Activated T-cell treated with anti-CD3 and anti-CD28 coated beads for 48 hours (primary cell): ENCODE measurements at regions not wholly inside any gene's neighbourhood (a gene's known extent, or its start where the extent isn't known, plus 50 kb on each side); places are given as distances from the start of the nearest gene placed in this dataset.
"Not testable (repeated sequence)": the region's sequence is repeated elsewhere in the genome, so short reads cannot be mapped to it uniquely, and the experiment has no call there.

Source experiments
- DNase-seq: peaks from one replicate; pipeline ENCODE4 v3.0.0-alpha.2; 2020; ENCODE audit warnings: low read depth

GRCh38 chr5:42894057-42894456 is 82.4 kb upstream of the SELENOP start:
- DNase-seq: no peak

GRCh38 chr5:42889311-42889933 is 77.7 kb upstream of the SELENOP start:
- peak; percentile 47 for DNase-seq

DNA sequence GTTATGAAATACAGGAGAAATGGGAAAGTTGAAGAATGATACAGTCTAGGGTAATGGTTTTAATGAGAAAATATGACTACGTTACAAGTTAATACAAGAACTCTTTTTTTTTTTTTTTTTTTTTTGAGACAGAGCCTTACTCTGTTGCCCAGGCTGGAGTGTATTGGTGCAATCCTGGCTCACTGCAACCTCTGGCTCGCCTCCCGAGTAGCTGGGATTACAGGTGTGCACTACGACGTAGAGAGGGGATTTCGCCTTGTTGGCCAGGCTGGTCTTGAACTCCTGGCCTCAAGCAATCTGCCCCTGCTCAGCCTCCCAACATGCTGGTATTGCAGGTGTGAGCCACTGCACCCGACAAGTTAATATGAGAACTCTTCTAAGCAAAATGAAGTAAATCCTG is 77.1 kb upstream of the SELENOP start:
- DNase-seq: no peak

- DNase-seq: no peak
These were observed 75.9 kb upstream of the SELENOP start for GRCh38 chr5:42887575-42887974.

DNA sequence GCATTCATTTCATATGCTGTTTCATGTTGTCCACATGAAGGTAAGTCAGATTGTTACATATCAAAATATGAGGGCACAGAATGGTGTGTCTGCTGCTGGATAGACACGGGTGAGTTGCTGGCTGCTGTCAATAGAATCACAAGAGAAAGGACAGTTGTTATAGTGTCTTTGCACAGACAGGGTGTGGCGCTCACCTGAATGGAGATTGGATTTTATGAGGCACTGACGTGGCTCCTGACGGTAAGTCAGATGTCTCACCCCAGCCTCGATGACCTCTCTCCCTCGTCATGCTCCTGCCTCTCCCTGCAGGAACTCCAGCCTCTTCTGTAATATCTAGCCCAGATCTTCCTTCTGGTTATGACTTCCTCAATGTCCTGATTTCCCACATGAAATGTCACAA is 75.4 kb upstream of the SELENOP start:
- DNase-seq: no peak

DNA sequence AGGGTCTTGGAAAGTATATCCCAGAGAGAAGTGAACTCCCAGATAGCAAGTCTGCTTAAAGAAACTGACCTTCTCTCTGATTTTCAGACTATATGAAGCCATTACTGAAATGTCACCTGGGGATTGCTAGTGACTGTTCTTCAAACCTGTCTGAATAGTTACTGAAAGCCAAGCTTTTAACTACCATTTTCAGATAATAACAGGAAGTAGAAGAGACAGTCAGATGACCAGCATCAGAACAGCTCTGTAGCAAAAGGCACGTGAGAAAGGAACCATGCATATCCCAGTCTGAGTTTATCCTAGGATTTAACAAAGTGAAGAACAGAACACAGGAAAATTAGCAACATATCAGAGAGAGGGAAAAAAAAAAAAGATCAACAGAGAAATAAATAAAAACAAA is 74.9 kb upstream of the SELENOP start:
- no peak for DNase-seq

- no peak for DNase-seq
These were observed 72.6 kb upstream of the SELENOP start for GRCh38 chr5:42884326-42884725.

- no peak for DNase-seq
These were observed 69.9 kb upstream of the SELENOP start for GRCh38 chr5:42881416-42882117.

DNA sequence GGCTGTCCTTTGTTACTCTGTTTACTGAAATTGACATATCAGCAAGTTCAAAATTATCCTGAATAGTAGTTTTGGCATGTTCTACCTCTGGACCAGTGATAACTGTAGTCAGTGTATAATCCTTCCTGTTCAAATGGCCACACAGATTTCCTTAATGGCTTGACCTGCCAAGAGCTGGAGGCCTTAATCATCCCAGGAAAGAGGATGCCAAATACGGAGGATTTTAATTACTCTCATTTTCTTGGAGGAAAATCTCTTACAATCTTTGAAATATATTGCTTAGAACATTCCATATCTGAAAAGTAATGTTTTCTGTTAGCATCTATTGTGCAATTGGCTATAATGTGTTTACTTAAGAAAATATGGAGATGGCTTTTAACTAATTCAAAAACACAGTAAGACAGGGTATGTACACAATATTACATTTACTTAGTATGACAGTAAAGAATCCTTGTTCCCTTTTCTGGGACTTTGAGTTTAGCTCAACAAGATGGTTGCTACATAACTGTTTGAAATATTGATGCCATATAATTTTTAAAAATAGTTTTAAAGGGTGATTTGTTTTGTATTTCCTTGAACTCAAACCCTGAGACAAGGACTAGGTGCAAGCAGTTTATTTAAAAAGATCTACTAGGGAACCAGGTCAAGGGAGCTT is 68.9 kb upstream of the SELENOP start:
- DNase-seq: no peak

DNA sequence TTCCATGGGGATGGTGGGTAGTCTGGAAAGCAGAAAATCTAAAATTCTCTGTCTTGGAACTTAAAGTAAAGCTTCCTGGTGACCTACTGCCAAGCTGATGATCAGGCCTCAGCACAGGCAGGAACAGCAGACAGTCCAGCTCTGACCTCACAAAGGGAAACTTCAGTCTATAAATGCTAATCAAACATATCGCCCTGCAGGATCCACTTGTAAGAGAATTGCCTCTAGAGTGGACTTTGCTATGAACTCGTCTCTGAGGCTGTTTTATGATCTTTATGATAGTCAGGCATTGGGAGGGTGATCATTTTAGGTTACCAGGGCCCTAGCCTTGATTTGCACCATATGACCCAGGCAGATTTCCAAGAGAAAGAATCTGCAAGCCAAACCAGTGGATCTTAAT is 67.6 kb upstream of the SELENOP start:
- no peak for DNase-seq

DNA sequence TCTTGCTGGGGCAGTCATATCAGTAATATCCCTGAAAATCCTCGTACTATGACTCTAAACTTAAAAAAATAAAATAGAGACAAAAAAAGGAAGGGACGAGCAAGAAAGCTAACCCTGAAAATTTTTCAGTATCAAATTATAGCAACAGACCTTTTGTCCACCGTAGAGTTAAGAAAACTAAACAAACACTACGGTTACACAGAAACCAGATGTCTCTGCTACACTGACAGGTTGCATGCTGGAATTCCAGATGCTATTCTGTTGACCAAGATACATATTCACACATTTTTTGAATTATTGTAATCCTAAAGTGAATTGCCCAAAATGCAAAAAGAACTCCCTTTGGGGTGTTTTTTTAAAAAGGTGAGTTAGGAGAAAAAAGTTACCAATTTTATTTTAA is 66.9 kb upstream of the SELENOP start:
- no peak for DNase-seq

DNA sequence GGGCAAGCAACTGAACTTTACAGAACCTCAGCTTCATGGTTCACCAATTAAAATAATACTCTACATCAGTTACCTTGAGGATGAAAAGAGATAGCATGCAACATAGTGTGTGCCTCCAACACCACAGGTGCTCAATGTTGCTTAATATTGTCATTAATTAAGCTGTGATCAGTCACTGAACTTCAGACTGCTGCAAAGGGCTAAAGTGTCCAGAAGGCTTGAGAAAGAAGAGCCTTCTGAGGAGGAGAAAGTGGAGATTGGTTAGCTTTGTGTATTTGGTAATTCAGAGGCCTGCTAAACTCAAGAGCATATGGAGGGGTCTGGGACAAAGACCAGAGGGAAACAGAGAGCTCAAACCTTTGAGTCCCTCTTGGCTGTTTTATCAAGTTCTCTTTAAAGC is 66.3 kb upstream of the SELENOP start:
- DNase-seq: no peak

GRCh38 chr5:42877431-42877830 is 65.7 kb upstream of the SELENOP start:
- DNase-seq: no peak

DNA sequence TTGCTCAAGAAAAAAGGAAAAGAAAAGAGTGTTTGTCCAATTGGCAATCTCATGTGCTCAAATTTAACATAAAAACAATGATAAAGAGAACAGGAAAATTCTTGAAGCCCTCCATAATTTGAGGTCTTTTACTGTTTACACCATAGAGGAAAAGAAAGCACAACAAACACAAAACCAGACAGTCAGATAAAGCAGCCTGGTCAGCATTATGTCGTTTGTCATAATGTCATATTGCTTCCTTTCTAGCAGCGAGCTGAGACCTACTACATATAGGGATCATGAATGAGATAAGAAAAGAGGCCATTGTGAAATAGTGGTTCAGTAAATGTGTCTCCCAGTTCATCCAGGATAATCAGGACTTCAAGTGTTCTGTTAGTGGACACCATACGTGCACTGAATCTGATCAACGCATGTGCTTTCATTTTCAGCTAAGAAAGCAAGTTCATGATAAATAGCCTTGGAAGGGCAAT is 64.7 kb upstream of the SELENOP start:
- DNase-seq: no peak

GRCh38 chr5:42875785-42876374 is 64.2 kb upstream of the SELENOP start:
- DNase-seq: no peak

- DNase-seq: no peak
These were observed 63.5 kb upstream of the SELENOP start for GRCh38 chr5:42875211-42875610.

GRCh38 chr5:42874621-42875198 is 63.0 kb upstream of the SELENOP start:
- DNase-seq: no peak

DNA sequence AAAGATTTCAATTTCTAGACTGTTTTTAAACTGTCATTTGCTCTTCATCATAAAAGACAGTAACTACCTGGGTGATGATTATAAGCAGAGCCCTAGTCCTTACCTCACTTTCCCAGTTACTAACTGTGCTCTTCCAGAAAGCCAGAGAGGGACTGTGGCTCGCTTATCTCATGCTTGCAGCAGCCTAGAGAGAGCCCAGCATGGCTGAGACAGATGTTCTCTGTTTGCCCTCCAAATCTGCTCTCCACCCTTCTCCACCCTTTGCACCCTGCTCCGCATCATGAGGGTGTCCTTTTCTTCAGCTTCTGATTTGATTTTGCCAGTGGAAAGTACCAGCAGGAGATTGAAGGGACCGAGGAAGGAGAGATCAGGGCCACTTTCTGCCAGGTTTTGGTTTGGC is 61.2 kb upstream of the SELENOP start:
- no peak for DNase-seq

GRCh38 chr5:42870882-42871418 is 59.3 kb upstream of the SELENOP start:
- no peak for DNase-seq

GRCh38 chr5:42868417-42868816 is 56.7 kb upstream of the SELENOP start:
- not testable (repeated sequence) for DNase-seq

GRCh38 chr5:42864749-42865148 is 53.1 kb upstream of the SELENOP start:
- not testable (repeated sequence) for DNase-seq
